Activated CD4-positive, alpha-beta T cell treated with anti-CD3 and anti-CD28 coated beads for 24 hours (primary cell): ENCODE measurements at regions not wholly inside any gene's neighbourhood (a gene's known extent, or its start where the extent isn't known, plus 50 kb on each side); places are given as distances from the start of the nearest gene placed in this dataset.
"Not testable (repeated sequence)": the region's sequence is repeated elsewhere in the genome, so short reads cannot be mapped to it uniquely, and the experiment has no call there.

Experiments used
- DNase-seq, 2 donors: peaks; one replicate each; pipeline ENCODE4 v3.0.0-alpha.2; 2020; ENCODE audit warnings: low read depth in 2 of 2

- no peak for DNase-seq
Observed at GRCh38 chr13:105709181-105709580, 826.3 kb downstream of the EFNB2 start.

- no peak for DNase-seq
Observed at GRCh38 chr13:105703843-105704242, 831.6 kb downstream of the EFNB2 start.

GRCh38 chr13:105702441-105702840 lies 833.0 kb downstream of the EFNB2 start:
- DNase-seq, result no peak

GRCh38 chr13:105692769-105693168 lies 842.7 kb downstream of the EFNB2 start:
- no peak for DNase-seq

GRCh38 chr13:105684216-105684615 lies 851.2 kb downstream of the EFNB2 start:
- DNase-seq, result no peak

GRCh38 chr13:105679838-105680237 lies 855.6 kb downstream of the EFNB2 start:
- no peak for DNase-seq

- no peak for DNase-seq
Observed at GRCh38 chr13:105678072-105678471, 857.4 kb downstream of the EFNB2 start.

GRCh38 chr13:105672881-105673280 lies 862.6 kb downstream of the EFNB2 start:
- DNase-seq, result no peak

- DNase-seq, result not testable (repeated sequence)
Observed at GRCh38 chr13:105671131-105671530, 864.3 kb downstream of the EFNB2 start.

GRCh38 chr13:105670179-105670990 lies 865.1 kb downstream of the EFNB2 start:
- no peak for DNase-seq

- no peak for DNase-seq
Observed at GRCh38 chr13:105665284-105665683, 870.2 kb downstream of the EFNB2 start.

- no peak for DNase-seq
Observed at GRCh38 chr13:105663182-105663581, 872.3 kb downstream of the EFNB2 start.

GRCh38 chr13:105660561-105660960 lies 874.9 kb downstream of the EFNB2 start:
- DNase-seq, result no peak

GRCh38 chr13:105658431-105658830 lies 877.0 kb downstream of the EFNB2 start:
- DNase-seq, result no peak

- DNase-seq, result no peak
Observed at GRCh38 chr13:105655046-105655445, 880.4 kb downstream of the EFNB2 start.

- DNase-seq, result no peak
Observed at GRCh38 chr13:105643966-105644365, 891.5 kb downstream of the EFNB2 start.

- no peak for DNase-seq
Observed at GRCh38 chr13:105642511-105642958, 892.9 kb downstream of the EFNB2 start.

GRCh38 chr13:105641121-105641520 lies 894.3 kb downstream of the EFNB2 start:
- no peak for DNase-seq

GRCh38 chr13:105638426-105638825 lies 897.0 kb downstream of the EFNB2 start:
- DNase-seq, result no peak

- no peak for DNase-seq
Observed at GRCh38 chr13:105634059-105634458, 901.4 kb downstream of the EFNB2 start.

GRCh38 chr13:105630431-105630830 lies 905.0 kb downstream of the EFNB2 start:
- DNase-seq, result no peak

GRCh38 chr13:105627270-105627669 lies 908.2 kb downstream of the EFNB2 start:
- DNase-seq, result no peak

GRCh38 chr13:105625691-105626090 lies 909.8 kb downstream of the EFNB2 start:
- no peak for DNase-seq
